SK-N-SH (cell line): ENCODE measurements at regions not wholly inside any gene's neighbourhood (a gene's known extent, or its start where the extent isn't known, plus 50 kb on each side); places are given as distances from the start of the nearest gene placed in this dataset.
A peak's percentile ranks its signal among the peaks of the same experiment; 100 is the strongest.

ENCODE experiments used
- CTCF ChIA-PET: fragments of 300-600, 350-600 bp; formaldehyde crosslinking; extraction: SDS; loops from one replicate; lab custom pipeline; 2021; lab: Yijun Ruan, JAX
- POLR2A ChIA-PET: fragments of 350-600 bp; sonication (Branson Sonifier 250); formaldehyde crosslinking; extraction: SDS; loops from one replicate; lab custom pipeline; 2020; ENCODE audit warnings: antibody characterized with exemption, inconsistent platforms; lab: Yijun Ruan, JAX
- DNase-seq: peaks from one replicate; pipeline ENCODE4 v3.0.0; 2012
- H2AFZ ChIP-seq: fragments of 200-600 bp; sonication (generic); 2 replicates; pipeline ENCODE4 v1.8.1; 2016; ENCODE audit warnings: antibody characterized with exemption, mild to moderate bottlenecking, low read depth
- H3F3A ChIP-seq: fragments of 200-600 bp; sonication (generic); replicated peaks from 2 replicates; pipeline ENCODE3; 2016; ENCODE audit warnings: antibody characterized with exemption, mild to moderate bottlenecking; ENCODE audit not compliant: insufficient read depth
- H3K27ac ChIP-seq, 2 experiments: fragments of 200-500 bp in 1 of 2; fragments of 200-600 bp in 1 of 2; sonication (Bioruptor generic) in 1 of 2; sonication (generic), shearing (Covaris generic) in 1 of 2; 2 replicates each; pipeline versions ENCODE4 v1.5.1 to v1.6.1; 2014 to 2016; ENCODE audit warnings: low read depth in 2 of 2, inconsistent platforms in 1 of 2, low read length in 1 of 2, mild to moderate bottlenecking in 1 of 2, mixed read lengths in 1 of 2
- H3K27me3 ChIP-seq: fragments of 200-600 bp; sonication (generic), shearing (Covaris generic); 2 replicates; pipeline ENCODE4 v1.6.1; 2016; ENCODE audit warnings: mixed run types; ENCODE audit not compliant: insufficient read depth
- H3K36me3 ChIP-seq, 2 experiments: fragments of 200-500 bp in 1 of 2; fragments of 200-600 bp in 1 of 2; sonication (Bioruptor generic) in 1 of 2; sonication (generic) in 1 of 2; replicated peaks in 1 of 2; 2 replicates each; pipeline versions ENCODE3 to v1.5.1; 2014 to 2016; ENCODE audit warnings: low read length in 1 of 2, mild to moderate bottlenecking in 1 of 2; ENCODE audit not compliant: insufficient read depth in 2 of 2, control insufficient read depth in 1 of 2
- H3K4me1 ChIP-seq, 2 experiments: fragments of 200-500 bp in 1 of 2; fragments of 200-600 bp in 1 of 2; sonication (Bioruptor generic) in 1 of 2; sonication (generic), shearing (Covaris generic) in 1 of 2; 2 replicates each; pipeline versions ENCODE4 v1.5.1 to v1.6.1; 2014 to 2016; ENCODE audit warnings: low read depth in 1 of 2, low read length in 1 of 2, mixed run types in 1 of 2; ENCODE audit not compliant: insufficient read depth in 2 of 2, control insufficient read depth in 1 of 2
- H3K4me2 ChIP-seq: fragments of 200-600 bp; sonication (generic), shearing (Covaris generic); 2 replicates; pipeline ENCODE4 v1.6.1; 2017; ENCODE audit warnings: mixed run types
- H3K4me3 ChIP-seq, 2 experiments: fragments of 200-500 bp in 1 of 2; fragments of 200-600 bp in 1 of 2; sonication (Bioruptor generic) in 1 of 2; sonication (generic), shearing (Covaris generic) in 1 of 2; 2 replicates each; pipeline versions ENCODE4 v1.5.1 to v1.8.1; 2014 to 2016; ENCODE audit warnings: low read depth in 2 of 2, inconsistent platforms in 1 of 2, low read length in 1 of 2, mild to moderate bottlenecking in 1 of 2, mixed read lengths in 1 of 2, moderate library complexity in 1 of 2
- H3K79me2 ChIP-seq: fragments of 200-600 bp; sonication (generic); 2 replicates; pipeline ENCODE4 v1.8.1; 2017; ENCODE audit warnings: mild to moderate bottlenecking; ENCODE audit not compliant: insufficient read depth
- H3K9ac ChIP-seq: fragments of 200-600 bp; sonication (generic); 2 replicates; pipeline ENCODE4 v1.6.1; 2017; ENCODE audit warnings: mixed run types
- H3K9me2 ChIP-seq: fragments of 200-600 bp; sonication (generic); 2 replicates; pipeline ENCODE4 v1.6.1; 2017; ENCODE audit warnings: mixed run types
- H3K9me3 ChIP-seq: fragments of 200-600 bp; sonication (generic); 2 replicates; pipeline ENCODE4 v1.6.1; 2017; ENCODE audit warnings: mixed run types, mild to moderate bottlenecking, moderate library complexity
- H4K20me1 ChIP-seq: fragments of 200-600 bp; sonication (generic); 2 replicates; pipeline ENCODE4 v1.6.1; 2017; ENCODE audit warnings: mild to moderate bottlenecking, mixed run types; ENCODE audit not compliant: insufficient read depth
- CHD2 ChIP-seq: fragments of 150-350 bp; IDR thresholded peaks from 2 replicates; pipeline ENCODE4 v1.6.1; 2018; ENCODE audit warnings: low read length; ENCODE audit not compliant: partially characterized antibody
- ELF1 ChIP-seq: IDR thresholded peaks from 2 replicates; pipeline ENCODE4 v1.4.0; 2012
- EP300 ChIP-seq, 2 experiments: IDR thresholded peaks; 2 replicates each; pipeline versions ENCODE4 v1.4.0 to v1.6.1; 2012; ENCODE audit warnings: borderline replicate concordance in 1 of 2, low read depth in 1 of 2, low read length in 1 of 2
- FOXM1 ChIP-seq: IDR thresholded peaks from 2 replicates; pipeline ENCODE4 v1.4.0; 2012; ENCODE audit warnings: low read depth, mild to moderate bottlenecking
- MEF2A ChIP-seq: IDR thresholded peaks from 2 replicates; pipeline ENCODE4 v1.4.0; 2012; ENCODE audit warnings: low read depth, borderline replicate concordance
- POLR2AphosphoS5 ChIP-seq: IDR thresholded peaks from 2 replicates; pipeline ENCODE4 v1.6.1; 2012; ENCODE audit warnings: low read depth, low read length
- RCOR1 ChIP-seq: fragments of 150-350 bp; IDR thresholded peaks from 2 replicates; pipeline ENCODE4 v1.6.1; 2017; ENCODE audit warnings: antibody characterized with exemption, low read length
- WGBS: methylation state at CpG from one replicate; pipeline ENCODE4 v1.1.6; 2017; ENCODE audit warnings: low lambda C conversion rate; 5-methylcytosine and 5-hydroxymethylcytosine counted together
- TF ChIP-seq, protein P1 (sequence below): fragments of 200-600 bp; sonication (generic); IDR thresholded peaks from 2 replicates; pipeline ENCODE4 v1.6.1; 2017; ENCODE audit warnings: antibody characterized with exemption, mild to moderate bottlenecking, moderate library complexity
- TF ChIP-seq, protein P2 (sequence below): IDR thresholded peaks from 2 replicates; pipeline ENCODE4 v1.4.0; 2012; ENCODE audit warnings: low read depth
- TF ChIP-seq, protein P3 (sequence below): IDR thresholded peaks from 2 replicates; pipeline ENCODE4 v1.4.0; 2012; ENCODE audit warnings: low read depth, borderline replicate concordance

DNA sequence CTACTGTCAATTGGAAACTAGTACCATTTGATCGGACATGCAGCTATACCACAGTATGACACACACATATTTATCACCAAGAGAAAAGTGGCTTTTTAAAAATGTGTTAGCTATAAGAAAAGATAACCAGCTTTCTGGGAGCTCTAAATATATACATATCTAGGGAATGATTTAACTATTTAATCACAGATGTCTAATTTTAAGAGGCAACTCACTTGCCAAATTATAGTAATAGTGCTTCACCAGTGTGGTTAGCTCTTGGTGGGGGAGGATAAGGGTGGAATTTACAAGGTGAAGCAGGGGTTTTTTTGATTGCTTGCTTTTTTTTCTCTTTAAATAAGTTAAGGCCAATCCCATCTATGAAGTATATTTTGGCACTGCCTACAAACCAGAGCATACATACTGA lies 547.7 kb upstream of the DIPK2B start:
- TF ChIP-seq, protein P1, sequence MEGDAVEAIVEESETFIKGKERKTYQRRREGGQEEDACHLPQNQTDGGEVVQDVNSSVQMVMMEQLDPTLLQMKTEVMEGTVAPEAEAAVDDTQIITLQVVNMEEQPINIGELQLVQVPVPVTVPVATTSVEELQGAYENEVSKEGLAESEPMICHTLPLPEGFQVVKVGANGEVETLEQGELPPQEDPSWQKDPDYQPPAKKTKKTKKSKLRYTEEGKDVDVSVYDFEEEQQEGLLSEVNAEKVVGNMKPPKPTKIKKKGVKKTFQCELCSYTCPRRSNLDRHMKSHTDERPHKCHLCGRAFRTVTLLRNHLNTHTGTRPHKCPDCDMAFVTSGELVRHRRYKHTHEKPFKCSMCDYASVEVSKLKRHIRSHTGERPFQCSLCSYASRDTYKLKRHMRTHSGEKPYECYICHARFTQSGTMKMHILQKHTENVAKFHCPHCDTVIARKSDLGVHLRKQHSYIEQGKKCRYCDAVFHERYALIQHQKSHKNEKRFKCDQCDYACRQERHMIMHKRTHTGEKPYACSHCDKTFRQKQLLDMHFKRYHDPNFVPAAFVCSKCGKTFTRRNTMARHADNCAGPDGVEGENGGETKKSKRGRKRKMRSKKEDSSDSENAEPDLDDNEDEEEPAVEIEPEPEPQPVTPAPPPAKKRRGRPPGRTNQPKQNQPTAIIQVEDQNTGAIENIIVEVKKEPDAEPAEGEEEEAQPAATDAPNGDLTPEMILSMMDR = no peak
- no peak for TF ChIP-seq RCOR1
- no peak for TF ChIP-seq ELF1
- no peak for TF ChIP-seq FOXM1
- TF ChIP-seq POLR2AphosphoS5 = peak; percentile 81
- H4K20me1 ChIP-seq = peaks cover 37% of the 10 kb centered on the region; the same call in 1 of the 2 replicates
- no peak overlapping the region for H3K4me3 ChIP-seq
- H3K36me3 ChIP-seq = peaks cover 58 to 96% of the 10 kb centered on the region in 2 experiments
- peaks cover 100% of the 10 kb centered on the region for H3F3A ChIP-seq
- H2AFZ ChIP-seq = no peak overlapping the region
- DNase-seq = no peak
- no peaks in the 10 kb centered on the region for H3K27me3 ChIP-seq
- H3K79me2 ChIP-seq = peaks cover 80% of the 10 kb centered on the region
- H3K27ac ChIP-seq = peak overlapping the region; percentile 76 to 96; a peak in 3 of 4 replicates
- 61% methylated on average over 1 of the region's 1 CpG for WGBS
- no peaks in the 10 kb centered on the region for H3K9me2 ChIP-seq
- no peaks in the 10 kb centered on the region for H3K9me3 ChIP-seq
- CTCF ChIA-PET = no interaction called here
- peak overlapping the region; percentile 47 for H3K4me2 ChIP-seq
- H3K9ac ChIP-seq = peak overlapping the region; percentile 62
- POLR2A ChIA-PET = no interaction called here
- H3K4me1 ChIP-seq = peaks cover 0 to 72% of the 10 kb centered on the region in 2 experiments; a peak in 3 of 4 replicates

DNA sequence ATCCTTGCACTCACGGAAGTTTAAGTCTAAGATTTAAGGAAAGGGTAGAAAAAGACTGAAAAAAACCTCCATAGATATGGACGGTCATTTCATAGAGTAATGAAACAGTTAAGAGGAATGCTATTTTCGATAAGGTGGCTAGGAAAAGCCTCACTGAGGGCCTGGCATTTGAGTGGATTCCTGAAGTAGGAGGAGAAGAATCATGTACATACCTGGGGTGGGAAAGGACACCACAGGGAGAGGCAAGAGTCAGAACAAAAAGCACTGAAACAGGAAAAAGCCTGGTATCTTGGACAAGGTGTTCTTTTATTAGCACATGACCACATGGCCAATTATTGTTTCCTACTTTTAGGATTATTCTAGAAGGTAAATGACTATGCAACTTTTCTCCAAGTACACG lies 547.2 kb upstream of the DIPK2B start:
- TF ChIP-seq, protein P2, sequence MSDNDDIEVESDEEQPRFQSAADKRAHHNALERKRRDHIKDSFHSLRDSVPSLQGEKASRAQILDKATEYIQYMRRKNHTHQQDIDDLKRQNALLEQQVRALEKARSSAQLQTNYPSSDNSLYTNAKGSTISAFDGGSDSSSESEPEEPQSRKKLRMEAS = peak; percentile 34; the same call in 1 of the 2 replicates
- TF ChIP-seq MEF2A (no peak), EP300 (IDR thresholded peaks at IDR 0.05; ENCODE audit: borderline replicate concordance in 1 of 2, low read depth in 1 of 2, low read length in 1 of 2) (no peak), CHD2 (no peak)
- TF ChIP-seq, protein P3, sequence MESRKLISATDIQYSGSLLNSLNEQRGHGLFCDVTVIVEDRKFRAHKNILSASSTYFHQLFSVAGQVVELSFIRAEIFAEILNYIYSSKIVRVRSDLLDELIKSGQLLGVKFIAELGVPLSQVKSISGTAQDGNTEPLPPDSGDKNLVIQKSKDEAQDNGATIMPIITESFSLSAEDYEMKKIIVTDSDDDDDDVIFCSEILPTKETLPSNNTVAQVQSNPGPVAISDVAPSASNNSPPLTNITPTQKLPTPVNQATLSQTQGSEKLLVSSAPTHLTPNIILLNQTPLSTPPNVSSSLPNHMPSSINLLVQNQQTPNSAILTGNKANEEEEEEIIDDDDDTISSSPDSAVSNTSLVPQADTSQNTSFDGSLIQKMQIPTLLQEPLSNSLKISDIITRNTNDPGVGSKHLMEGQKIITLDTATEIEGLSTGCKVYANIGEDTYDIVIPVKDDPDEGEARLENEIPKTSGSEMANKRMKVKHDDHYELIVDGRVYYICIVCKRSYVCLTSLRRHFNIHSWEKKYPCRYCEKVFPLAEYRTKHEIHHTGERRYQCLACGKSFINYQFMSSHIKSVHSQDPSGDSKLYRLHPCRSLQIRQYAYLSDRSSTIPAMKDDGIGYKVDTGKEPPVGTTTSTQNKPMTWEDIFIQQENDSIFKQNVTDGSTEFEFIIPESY = peak; percentile 23; the same call in 1 of the 2 replicates
- peak overlapping the region; percentile 47 for H3K4me2 ChIP-seq
- peak overlapping the region; percentile 76 to 96; a peak in 3 of 4 replicates for H3K27ac ChIP-seq
- peaks cover 0 to 67% of the 10 kb centered on the region in 2 experiments; a peak in 3 of 4 replicates for H3K4me1 ChIP-seq
- POLR2A ChIA-PET = no interaction called here
- H3K4me3 ChIP-seq = no peak overlapping the region
- peaks cover 54 to 91% of the 10 kb centered on the region in 2 experiments for H3K36me3 ChIP-seq
- 34% methylated on average over 4 of the region's 4 CpGs for WGBS
- peaks cover 100% of the 10 kb centered on the region for H3F3A ChIP-seq
- peaks cover 37% of the 10 kb centered on the region; the same call in 1 of the 2 replicates for H4K20me1 ChIP-seq
- H3K27me3 ChIP-seq = no peaks in the 10 kb centered on the region
- CTCF ChIA-PET = no interaction called here
- no peaks in the 10 kb centered on the region for H3K9me2 ChIP-seq
- no peaks in the 10 kb centered on the region for H3K9me3 ChIP-seq
- H3K9ac ChIP-seq = peak overlapping the region; percentile 62
- H3K79me2 ChIP-seq = peaks cover 75% of the 10 kb centered on the region
- no peak for DNase-seq
- H2AFZ ChIP-seq = no peak overlapping the region
